HuH-7.5 (cell line): ENCODE measurements at regions not wholly inside any gene's neighbourhood (a gene's known extent, or its start where the extent isn't known, plus 50 kb on each side); places are given as distances from the start of the nearest gene placed in this dataset.
"Not testable (repeated sequence)": the region's sequence is repeated elsewhere in the genome, so short reads cannot be mapped to it uniquely, and the experiment has no call there.

Source experiments
- DNase-seq: peaks from one replicate; pipeline ENCODE4 v3.0.0; 2011; ENCODE audit warnings: low spot score

DNA sequence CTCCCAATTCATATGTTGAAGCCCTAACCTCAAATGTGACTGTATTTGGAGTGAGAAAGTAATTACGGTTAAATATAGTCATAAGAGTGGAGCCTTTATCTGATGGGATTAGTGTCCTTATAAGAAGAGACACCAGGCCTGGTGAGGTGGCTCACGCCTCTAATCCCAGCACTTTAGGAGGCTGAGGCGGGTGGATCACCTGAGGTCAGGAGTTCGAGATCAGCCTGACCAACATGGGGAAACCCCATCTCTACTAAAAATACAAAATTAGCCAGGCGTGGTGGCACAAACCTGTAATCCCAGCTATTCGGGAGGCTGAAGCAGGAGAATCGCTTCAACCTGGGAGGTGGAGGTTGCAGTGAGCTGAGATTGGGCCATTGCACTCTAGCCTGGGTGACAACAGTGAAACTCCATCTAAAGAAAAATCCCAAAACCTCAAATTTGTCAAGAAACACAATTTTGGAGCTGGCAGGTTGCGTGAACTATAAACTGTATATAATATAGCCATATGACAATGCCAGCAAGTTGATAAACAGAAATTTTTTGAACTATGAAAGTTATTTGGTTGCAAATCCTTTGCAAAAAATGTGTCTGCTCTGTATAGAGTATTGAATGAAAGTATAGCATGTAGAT, 125.6 kb upstream of the ZNF217 start:
- DNase-seq = not testable (repeated sequence)

DNA sequence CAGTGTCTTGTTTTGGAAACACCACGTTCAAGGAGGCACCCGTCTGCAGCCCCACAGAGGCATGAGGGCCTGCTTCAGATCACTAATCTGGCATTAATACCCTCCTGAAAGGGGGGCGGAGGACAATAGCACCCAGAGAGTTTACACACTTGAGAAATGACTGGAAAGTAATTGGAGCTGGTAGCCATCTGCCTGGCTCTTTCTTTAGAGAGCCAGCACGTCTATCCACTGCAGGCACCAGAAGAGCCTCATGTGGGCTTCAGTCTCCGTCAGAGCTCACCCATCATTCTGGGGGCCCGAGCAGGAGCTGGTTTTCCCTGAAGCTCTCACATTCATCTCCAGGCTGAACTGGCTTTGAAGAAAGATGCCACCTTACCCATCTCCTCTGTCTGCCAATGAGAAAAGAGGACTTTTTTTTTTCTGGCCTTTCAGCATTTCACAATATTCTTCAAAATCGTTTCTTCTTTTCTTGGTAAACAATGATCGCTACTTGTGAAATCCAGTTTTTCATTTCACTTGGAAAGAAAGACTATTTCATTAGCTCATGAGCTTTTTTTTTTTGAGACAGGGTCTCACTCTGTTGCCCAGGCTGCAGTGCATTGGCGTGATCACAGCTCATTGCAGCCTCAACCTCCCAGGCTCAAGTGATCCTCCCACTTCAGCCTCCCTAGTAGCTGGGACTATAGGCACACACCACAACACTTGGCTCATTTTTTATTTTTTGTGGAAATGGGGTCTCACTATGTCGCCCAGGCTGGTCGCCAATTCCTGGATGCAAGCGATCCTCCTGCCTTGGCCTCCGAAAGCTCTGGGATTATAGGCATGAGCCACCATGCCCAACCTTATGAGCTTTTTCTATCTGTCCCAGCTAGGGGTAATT, 124.7 kb upstream of the ZNF217 start:
- DNase-seq = no peak

DNA sequence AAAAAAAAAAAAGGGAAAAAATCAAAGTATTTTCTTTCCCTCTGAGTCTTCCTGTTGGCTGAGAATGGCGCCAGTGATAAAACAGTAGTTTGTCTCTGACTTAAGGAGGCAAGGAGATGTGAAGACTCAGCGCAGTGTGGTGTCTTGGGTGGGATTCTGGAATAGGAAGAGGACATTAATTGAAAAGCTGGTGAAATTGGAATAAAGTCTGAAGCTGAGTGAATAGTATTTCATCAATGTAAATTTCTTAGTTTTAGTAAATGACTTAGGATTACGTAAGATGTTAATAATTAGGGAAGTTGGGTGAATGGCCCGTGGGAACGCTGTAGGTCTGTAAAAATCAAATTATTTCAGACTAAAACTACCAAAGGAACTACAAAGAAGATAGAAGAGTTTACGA, 122.8 kb upstream of the ZNF217 start:
- DNase-seq = no peak

DNA sequence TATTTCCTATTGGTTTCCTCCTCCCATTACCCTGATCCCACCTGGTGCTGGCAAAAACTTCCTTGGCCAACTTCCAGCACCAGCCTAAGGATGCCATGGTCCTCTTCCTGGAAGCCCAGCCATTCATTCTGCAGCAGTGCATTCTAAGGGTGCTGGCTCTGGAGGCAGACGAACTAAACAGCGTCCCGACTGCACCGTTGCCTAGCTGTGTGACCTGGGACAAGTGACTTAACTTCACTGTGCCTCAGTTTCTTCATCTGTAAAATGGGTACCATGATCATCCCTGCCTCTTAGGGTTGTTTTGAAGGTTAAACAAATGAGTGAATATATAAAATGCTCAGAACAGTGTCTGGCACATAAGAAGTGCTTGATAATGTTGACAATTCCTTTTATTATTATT, 120.9 kb upstream of the ZNF217 start:
- no peak for DNase-seq

DNA sequence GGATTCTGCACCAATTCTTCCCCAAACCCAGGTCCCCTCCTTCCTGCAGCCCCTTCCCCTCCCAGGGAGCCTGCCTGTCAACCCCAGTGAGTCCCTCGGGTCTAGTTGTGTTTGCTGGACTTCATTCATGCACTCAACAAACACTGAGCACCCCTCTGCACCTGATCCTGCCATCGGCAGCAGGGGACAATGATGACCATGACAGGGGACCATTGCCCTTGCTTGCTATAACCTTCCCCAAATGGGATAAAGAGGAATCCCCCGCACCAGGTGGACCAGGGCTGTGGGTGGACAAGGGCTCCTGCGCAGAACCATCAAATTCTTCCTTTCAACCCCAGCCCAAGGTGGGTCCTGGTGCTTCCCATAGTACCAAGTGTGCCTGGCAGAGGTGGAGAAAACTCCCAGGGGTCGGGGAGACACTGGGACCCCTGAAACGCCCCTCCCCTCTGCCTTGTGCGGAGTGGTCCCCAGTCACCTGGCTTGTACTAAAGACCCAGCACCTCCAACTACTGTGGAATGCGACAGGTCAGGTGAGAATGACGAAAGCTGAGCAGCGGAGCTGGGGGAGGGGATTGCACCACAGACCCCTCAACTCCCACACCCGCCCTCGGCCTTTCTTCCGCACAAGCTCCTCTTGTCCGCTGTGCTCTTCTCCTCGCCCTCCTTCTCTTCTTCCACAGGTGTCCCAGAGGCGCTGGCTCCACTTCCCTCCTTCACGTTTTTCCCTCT, 119.9 kb upstream of the ZNF217 start:
- DNase-seq = no peak

DNA sequence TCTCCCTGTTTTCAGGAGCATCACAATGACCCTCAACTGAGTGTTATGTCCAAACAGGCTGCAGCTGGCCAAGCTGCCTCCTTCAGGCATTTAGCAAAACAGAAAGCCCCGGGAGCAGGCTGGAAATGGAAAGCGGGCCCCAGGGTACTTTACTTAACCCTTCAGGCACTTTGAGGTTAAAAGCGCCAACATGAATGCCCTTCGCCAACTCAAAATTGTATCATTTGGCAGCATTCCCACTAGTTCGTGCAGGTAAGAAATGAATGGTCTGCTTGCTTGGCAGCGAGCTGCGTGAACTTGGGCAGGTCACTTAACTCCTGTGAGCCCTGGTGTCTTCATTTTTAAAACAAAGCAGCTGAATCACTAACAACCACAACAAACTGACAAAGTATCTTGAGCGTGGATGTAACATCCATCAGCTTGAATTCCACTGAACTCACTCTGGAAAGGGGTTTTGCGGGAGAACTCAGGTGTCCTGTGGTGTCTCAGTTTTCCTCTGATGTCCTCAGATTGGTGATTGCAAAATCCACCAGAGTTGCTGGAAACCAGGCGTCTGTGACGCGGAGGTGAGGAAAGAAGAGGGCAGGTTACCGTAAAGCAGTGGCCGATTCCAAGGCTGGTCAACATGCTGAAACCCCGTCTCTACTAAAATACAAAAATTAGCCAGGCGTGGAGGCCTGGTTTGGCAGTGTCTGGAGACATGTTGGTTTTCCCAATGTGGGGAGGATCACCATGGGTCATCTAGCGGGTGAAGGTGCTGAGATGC, 118.8 kb upstream of the ZNF217 start:
- DNase-seq = no peak

DNA sequence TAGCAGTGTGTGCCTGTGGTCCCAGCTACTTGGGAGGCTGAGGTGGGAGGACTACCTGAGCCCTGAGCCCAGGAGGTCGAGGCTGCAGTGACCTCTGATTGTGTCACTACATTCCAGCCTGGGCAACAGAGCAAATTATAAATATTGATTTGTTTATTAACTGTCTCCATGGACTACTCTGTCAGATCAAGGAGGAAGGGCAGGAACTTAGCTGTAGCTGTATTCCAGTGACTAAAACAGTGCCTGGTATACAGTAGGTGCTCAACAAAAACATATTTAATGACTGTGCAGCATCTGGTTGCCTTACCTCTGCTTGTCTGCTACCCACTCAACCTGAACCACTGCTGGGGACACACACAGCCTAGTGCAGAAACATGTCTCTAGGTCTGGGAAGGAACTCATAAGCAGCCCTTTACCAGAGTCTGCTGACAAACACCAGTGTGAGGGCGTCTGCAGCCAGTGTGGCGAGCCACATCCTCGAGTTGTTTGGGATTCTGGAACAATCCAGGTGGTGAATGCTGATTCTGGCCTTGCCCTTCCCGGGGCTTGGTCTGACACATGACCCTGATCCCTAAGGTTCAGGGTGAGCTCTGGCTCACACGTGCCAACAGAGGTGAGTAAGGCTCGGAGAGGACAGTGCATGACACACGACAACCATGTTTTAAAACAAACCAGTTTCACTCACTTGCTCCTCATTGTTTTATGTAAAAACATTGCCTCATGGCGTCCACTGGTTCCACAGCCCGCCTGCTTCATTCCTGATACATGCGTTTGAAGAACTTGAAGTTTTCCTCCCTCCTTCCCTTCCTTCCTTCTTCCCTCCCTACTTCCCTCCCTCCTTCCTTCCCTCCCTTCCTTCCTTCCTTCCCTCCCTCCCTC, 117.9 kb upstream of the ZNF217 start:
- DNase-seq = no peak

DNA sequence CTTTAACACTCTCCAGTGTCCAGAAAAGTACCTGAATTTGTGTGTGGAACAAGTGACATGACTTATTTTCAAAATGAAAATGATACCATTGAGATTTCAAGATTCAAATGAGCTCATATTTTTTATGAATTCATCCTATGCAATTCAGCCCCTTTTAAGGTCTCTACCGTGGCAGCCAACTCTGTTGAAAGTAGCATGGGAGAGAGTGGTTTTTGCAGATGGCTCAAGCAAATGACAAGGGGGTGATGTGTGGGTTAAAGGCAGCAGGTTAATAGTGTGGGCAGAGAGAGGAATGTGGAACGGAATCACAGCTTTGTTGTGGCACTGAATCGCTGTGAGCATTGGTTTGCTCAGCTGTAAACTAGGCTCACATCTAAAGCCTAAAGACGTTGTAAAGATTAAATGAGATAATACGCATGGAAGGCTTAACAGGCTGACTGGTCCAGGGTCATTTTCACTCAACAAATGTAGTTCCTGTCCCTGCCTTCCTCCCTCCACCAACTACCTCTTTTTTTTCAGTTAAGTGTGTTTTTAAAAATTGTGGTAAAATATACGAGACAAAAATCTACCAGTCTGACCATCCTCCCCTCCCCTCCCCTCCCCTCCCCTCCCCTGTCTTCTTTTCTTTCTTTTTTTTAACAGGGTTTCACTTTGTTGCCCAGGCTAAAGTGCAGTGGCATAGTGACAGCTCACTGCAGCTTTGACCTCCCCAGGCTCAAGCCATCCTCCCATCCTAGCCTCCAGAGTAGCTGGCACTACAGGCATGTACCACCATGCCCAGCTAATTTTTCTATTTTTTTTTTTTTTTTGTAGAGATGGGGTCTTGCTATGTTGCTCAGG, 114.7 kb upstream of the ZNF217 start:
- no peak for DNase-seq

DNA sequence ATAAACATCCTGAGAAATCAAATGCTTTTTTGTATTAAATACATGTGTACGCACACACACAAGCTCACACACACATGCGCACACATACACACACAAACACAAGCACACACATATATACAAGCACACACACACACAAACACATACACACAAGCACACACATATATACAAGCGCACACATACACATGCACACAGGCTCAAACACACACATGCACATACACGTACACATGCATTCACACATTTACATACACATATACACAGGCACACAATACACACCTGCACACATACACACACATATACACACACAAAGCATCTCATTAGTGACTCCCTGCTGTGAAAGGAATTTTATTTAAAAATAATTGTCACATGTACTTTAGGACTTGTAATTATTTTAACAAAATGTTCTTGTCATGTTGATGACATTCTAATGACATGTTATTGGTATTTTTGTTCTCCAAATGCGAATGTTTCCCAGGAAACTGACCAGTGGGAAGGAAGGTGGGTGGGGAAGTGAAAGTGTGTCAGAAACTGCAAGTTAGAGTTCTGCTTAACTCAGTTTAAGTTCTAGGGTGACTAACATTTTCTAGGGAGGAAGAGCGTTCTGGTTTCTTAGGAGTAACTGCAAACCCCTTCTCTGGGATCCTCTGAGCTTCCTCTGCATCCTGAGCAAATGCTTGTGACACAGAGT, 113.9 kb upstream of the ZNF217 start:
- DNase-seq = no peak

DNA sequence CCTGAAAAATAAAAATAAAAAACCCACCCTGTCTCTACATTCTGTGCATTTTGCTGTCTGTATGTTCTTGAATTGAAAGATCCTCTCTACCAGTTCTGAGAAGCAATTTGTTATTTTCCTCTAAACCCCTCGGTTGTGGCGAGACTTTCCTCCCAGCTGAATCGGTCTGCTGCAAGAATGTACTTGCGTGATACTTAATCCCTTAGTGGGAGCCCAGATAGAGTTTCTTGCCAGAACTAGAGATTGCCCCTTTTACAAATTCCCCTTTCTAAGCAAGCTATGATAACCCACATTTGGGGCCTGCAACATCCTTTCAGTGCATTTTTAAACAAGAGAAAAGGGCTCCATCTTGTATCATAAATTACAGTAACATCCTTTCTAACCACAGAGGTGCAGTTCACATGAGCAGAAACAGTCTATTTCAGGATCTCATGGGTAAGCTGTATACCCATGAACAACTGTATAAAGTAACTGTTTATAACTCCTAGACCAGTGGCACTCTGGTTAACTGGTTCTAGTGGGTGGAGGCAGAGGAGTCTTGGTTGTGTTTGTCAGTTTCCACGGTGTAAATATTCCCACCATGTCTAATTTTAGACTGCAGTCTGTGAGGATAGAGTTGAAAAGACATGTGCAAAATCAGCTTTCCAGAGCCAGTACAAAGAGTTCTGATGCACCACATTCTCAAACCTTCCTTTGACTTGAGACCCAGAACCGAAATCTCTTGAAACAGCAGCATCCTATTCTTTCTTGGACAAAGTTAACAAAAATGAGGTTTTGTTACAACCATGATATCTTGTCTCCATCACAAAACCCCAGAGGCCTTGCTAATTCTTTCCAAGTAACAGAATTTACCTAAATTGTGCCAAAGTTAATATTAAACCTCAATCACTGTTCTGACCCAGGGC, 113.1 kb upstream of the ZNF217 start:
- no peak for DNase-seq

DNA sequence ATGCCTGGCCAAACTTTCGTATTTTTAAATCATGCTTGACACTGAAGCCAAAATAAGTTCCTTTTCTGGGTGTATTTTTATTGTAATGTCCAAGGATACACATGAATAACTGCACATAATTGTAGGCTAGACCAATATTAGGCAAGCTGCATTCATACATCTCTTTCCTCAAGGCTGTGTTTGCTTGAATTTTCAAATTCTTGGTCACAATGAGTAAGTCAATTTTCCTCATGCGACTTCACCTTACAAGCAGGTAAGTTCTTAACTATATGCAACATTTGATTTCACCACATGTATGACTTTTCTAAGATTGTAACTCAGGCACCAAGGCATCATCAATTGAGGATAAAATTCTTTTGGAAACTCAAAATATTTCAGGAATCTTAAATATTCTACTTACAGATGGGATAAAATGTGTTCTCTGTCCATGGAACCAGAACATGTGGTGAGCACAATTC, 112.4 kb upstream of the ZNF217 start:
- DNase-seq = no peak

DNA sequence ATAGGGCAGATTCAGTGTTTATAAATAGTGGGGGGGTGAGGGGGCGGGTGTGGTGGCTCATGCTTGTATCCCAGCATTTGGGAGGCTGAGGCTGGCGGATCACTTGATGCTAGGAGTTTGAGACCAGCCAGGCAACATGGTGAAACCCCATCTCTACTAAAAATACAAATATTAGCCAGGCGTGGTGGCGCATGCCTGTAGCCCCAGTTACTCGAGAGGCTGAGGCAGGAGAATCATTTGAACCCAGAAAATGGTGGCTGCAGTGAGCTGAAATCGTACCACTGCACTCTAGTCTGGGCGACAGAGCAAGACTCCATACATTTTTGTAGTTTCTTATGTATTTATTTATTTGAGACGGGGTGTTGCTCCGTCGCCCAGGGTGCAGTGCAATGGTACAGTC, 109.0 kb upstream of the ZNF217 start:
- no peak for DNase-seq

DNA sequence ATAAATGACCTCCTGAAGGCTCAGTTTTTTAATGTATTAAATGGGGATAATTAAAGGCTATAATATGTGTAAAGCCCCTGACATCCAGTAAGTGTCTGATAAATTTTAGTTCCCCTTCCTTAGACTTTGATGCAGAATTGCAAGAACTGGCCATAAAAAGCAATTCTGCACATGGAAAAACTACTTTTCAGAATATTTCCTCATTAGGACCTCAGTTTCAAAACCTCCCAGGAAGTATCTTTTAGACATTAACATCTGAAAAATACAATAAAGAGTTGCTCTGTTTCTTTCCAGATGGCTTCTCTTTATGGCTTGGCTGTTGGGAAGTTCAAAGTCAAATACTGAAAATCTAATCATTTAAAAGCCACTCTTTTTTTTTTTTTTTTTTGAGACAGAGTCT, 106.3 kb upstream of the ZNF217 start:
- DNase-seq = no peak

DNA sequence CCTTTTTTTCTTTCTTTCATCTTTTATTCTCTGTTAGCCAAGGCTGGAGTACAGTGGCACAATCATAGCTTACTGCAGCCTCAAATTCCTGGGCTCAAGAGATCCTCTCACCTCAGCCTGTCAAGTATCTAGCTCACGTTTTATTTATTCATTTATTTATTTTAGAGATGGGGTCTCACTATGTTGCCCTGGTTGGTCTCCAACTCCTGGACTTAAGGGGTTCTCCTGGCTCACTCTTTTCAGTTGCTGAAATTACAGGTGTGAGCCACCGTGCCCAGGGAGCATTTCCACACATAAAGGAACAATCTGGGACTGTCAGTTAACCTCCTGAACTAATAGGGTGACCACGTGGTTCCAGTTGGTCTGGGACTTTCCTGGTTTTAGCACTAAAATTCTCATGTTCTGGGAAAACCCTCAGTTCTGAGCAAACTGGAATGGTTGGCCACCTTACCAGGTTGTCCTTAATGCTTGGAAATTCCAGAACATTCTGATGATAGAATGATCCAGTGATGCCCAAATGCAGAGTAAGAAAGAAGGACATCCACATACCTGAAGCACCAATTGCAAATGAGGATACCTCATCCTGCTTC, 105.5 kb upstream of the ZNF217 start:
- no peak for DNase-seq

DNA sequence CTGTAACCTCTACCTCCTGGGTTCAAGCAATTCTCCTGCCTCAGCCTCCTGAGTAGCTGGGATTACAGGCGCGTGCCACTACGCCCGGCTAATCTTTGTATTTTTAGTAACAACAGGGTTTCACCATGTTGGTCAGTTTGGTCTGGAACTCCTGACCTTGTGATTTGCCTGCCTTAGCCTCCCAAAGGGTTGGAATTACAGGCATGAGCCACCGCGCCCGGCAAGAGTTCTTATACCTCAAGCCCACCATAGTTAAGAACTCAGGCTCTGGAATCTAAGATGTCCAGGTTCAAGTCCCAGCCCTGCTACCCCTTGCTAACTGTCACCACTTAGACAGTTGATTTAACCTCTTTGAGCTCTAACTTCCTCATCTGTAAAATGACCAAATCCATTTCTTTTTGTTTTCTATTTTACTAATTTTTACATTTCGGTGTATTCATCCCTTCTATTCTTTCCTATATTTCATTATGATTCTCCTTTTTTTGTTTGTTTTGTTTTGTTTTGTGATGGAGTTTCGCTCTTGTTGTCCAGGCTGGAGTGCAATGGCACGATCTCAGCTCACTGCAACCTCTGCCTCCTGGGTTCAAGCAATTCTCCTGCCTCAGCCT, 104.8 kb upstream of the ZNF217 start:
- no peak for DNase-seq

DNA sequence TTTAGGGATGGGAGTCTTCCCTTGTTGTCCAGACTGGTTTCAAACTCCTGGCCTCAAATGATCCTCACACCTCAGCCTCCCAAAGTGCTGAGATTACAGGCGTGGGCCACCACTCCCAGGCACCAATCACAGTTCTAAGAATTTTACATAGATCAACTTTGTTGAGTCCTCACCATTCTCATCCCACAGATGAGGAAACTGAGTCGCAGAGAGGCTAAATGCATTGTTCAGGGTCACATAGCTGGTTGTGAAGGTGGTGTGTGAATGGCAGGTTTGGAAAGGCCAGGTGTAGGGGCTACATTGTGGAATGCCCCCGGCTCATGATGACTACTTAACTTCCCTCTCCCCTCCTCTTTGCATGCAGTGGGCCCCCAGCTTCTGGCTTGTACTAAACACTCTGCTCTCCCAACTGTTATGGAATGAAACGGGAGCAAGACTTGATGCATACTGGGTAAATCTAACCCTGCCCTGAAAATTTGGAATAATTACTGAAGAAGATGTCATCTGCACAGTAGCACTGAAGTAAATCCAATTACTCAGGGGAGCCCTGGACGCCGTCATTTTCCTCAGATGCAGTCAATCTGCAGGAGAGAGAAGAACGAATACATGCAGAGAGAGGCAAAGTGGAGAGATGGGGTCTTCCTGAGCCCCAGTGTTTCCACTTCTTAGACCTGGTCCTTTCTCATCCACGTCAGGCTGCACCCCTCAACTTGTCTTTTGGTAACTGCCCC, 102.3 kb upstream of the ZNF217 start:
- DNase-seq = no peak

DNA sequence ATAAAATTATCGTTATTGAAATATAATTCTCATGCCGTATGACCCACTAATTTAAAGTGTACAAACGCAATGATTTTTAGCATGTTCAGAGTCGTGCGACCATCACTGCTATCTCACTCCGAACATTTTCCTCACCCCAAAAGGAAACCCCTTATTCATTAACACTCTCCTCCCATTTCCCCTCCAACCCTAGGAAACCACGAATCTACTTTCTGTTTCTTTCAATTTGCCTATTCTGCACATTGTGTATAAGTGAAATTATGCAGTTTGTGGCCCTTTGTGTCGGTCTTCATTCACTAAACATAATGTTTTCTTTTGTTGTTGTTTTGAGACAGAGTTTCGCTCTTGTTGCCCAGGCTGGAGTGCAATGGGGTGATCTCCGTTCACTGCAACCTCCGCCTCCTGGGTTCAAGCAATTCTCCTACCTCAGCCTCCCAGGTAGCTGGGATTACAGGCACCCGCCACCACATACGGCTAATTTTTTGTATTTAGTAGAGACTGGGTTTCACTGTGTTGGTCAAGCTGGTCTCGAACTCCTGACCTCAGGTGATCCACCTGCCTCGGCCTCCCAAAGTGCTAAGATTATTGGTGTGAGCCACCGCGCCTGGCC, 99.7 kb upstream of the ZNF217 start:
- no peak for DNase-seq
